ENCODE measurements at regions not wholly inside any gene's neighbourhood (a gene's known extent, or its start where the extent isn't known, plus 50 kb on each side); places are given as distances from the start of the nearest gene placed in this dataset.
A peak's percentile ranks its signal among the peaks of the same experiment; 100 is the strongest.

GRCh38 chr3:110791995-110792686, 279.5 kb upstream of the NECTIN3 start:
- no peak for DNase-seq (ENCODE audit: low read depth in 2 of 2)

- no peak for DNase-seq (ENCODE audit: low read depth in 2 of 2)
Measured at GRCh38 chr3:110793611-110794010, 278.0 kb upstream of the NECTIN3 start.

GRCh38 chr3:110795163-110795562, 276.5 kb upstream of the NECTIN3 start:
- DNase-seq (ENCODE audit: low read depth in 2 of 2): no peak

- DNase-seq (ENCODE audit: low read depth in 2 of 2): no peak
Measured at GRCh38 chr3:110799271-110799670, 272.3 kb upstream of the NECTIN3 start.

DNA sequence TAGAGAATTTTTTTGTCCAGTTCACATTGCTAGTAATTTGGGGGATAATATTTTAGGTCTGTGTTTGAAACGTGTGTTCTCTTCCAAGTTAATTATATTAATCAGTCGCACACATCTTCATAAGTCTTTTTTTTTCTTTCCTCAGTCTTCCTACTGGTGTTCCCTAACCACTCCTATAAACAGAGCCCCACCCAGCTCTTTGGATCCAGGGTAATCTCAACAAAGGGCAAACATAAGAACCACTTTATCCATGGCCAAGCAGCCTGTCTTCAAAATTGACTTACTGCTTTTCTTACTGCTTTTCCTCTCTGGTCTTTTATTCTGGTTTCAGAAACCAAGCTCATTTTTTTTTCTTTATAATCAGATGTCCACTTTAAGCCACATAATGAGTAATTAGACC, 266.8 kb upstream of the NECTIN3 start:
- DNase-seq (ENCODE audit: low read depth in 2 of 2): no peak

- peak; percentile 33 to 42 for DNase-seq (ENCODE audit: low read depth in 2 of 2)
Measured at GRCh38 chr3:110806924-110807323, 264.7 kb upstream of the NECTIN3 start.

DNA sequence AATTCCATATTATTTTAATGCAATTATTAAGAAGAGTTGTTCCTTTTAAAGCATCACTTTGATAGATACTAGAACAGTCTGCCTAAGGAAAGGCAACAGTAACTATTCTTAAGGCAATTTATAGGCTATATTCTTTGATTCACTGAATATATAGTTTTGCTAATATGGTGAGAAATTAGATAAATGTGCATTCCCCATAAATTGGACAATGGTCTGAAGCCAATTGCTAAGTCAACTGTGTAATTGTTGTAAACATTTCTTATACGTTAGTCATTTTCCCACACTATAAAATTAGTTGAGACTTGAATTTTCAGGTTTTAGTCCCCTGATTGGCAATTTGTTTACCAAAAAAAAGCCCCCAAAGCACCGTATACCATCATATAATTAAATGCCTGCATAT, 263.0 kb upstream of the NECTIN3 start:
- DNase-seq (ENCODE audit: low read depth in 2 of 2): no peak

DNA sequence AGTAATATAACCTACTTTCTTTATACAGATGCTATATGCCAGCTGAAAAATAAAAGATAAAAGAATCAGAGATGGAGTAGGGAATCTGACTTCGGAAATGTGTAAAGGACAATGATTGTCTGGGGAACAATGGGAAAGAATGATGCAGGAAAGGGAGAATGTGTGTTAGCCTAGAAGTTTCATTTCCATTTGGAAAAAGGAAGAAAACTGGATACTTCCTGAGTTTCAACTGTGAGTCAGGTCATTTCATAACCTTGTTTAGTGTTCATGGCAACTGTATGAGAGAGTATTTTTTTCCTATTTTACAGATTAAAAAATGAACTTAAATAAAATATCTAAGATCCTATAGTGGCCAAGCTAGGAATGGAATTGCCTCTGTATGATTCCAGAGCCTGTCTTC, 261.3 kb upstream of the NECTIN3 start:
- peak; percentile 81 to 90 for DNase-seq (ENCODE audit: low read depth in 2 of 2)

GRCh38 chr3:110811050-110811449, 260.6 kb upstream of the NECTIN3 start:
- DNase-seq (ENCODE audit: low read depth in 2 of 2): no peak

DNA sequence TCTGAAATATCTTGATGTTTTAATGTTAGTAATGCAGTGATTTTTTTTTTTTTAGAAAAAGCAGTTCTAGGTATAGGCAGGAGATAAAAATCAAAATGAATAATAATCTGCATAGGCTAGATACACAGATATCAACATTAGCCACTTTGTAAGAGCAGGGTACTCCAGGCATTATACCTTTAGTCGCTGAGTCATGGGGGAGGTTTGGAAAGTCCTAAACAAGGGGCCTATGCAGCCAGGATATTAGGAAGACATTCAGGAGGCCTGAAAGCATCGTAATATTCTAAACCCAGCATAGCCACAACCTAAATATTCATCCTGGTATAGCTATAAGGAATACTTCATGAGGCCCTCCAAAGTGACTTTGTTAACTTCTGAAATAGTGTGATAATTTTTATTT, 258.1 kb upstream of the NECTIN3 start:
- no peak for DNase-seq (ENCODE audit: low read depth in 2 of 2)

- DNase-seq (ENCODE audit: low read depth in 2 of 2): peak in 1 of 2 donors; percentile 67
Measured at GRCh38 chr3:110814170-110815007, 257.2 kb upstream of the NECTIN3 start.

- DNase-seq (ENCODE audit: low read depth in 2 of 2): peak in 1 of 2 donors; percentile 83
Measured at GRCh38 chr3:110815008-110815583, 256.5 kb upstream of the NECTIN3 start.

- no peak for DNase-seq (ENCODE audit: low read depth in 2 of 2)
Measured at GRCh38 chr3:110816008-110816407, 255.6 kb upstream of the NECTIN3 start.

DNA sequence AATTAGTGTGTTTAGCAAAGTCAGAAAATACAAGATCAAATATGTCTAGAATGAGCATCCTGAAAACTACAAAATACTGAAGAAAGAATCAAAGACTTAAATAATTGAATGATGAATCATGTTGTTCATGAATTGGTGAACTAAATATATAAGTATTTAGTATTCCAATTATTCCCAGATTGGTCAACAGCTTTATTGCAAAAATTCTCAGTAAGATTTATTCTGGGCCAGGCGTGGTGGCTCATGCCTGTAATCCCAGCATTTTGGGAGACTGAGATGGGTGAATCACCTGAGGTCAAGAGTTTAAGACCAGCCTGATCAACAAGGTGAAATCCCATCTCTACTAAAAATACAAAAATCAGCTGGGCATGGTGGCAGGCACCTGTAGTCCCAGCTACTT, 250.0 kb upstream of the NECTIN3 start:
- no peak for DNase-seq (ENCODE audit: low read depth in 2 of 2)

DNA sequence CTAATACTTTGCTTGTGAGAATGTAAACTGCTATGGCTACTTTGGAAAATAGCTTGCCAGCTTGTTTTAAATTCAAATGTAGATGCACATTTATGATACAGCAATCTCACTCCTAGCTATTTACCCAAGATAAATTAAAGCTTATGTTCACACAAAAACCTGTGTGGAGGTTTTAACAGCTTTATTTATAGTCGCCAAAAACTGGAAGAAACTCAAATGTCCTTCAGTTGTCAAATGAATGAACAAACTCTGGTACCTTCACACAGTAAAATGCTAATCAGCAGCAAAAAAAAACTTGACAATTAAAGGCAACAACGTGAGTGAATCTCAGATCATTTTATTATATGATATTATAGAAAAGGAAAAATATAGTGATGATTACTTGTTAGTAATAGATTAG, 248.6 kb upstream of the NECTIN3 start:
- no peak for DNase-seq (ENCODE audit: low read depth in 2 of 2)

- no peak for DNase-seq (ENCODE audit: low read depth in 2 of 2)
Measured at GRCh38 chr3:110846971-110847370, 224.6 kb upstream of the NECTIN3 start.

- no peak for DNase-seq (ENCODE audit: low read depth in 2 of 2)
Measured at GRCh38 chr3:110849064-110849463, 222.6 kb upstream of the NECTIN3 start.

GRCh38 chr3:110851736-110852135, 219.9 kb upstream of the NECTIN3 start:
- no peak for DNase-seq (ENCODE audit: low read depth in 2 of 2)

- no peak for DNase-seq (ENCODE audit: low read depth in 2 of 2)
Measured at GRCh38 chr3:110855207-110855606, 216.4 kb upstream of the NECTIN3 start.

- DNase-seq (ENCODE audit: low read depth in 2 of 2): no peak
Measured at GRCh38 chr3:110856916-110857315, 214.7 kb upstream of the NECTIN3 start.

DNA sequence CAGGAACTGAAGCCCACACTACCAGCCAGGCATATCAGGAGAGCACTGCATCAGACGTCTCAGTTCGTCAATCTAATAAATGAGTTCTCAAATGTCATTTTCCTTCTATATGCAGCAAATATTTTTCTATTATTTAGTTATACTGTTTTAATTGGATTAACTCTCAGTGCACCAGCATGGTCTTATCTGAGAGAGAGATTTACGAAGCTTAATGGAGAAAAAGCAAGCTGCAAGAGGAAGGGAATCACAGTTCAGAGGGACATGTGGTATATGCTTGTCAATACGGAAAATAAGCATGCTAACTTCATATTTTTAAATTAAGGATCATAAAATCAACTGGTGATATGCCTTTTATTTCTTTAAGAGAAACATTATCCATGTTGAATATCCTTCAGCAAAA, 213.1 kb upstream of the NECTIN3 start:
- DNase-seq (ENCODE audit: low read depth in 2 of 2): no peak

DNA sequence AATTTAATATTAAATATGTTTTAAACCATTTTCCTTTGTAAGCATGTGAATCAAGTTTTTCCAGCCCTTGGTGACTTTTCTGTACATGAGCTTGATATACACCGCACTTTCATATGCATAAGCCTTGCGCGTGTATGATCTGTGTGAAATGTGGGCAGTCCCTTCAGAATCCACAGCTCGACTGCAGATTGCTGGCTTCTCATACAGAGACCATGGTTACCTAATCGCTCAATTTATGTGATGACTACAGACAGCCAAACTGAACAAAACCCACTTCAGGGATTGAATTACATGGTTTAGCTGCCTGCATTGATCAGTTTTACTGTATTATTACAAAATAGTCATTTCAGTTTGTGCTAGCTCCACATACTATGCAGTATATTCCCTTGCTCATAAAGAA, 212.3 kb upstream of the NECTIN3 start:
- no peak for DNase-seq (ENCODE audit: low read depth in 2 of 2)

- DNase-seq (ENCODE audit: low read depth in 2 of 2): no peak
Measured at GRCh38 chr3:110859993-110860392, 211.6 kb upstream of the NECTIN3 start.

Measured in lung microvascular endothelial cell (primary cell).